NCI-H1417 (cell line): ENCODE measurements at regions not wholly inside any gene's neighbourhood (a gene's known extent, or its start where the extent isn't known, plus 50 kb on each side); places are given as distances from the start of the nearest gene placed in this dataset.
"Not testable (repeated sequence)": the region's sequence is repeated elsewhere in the genome, so short reads cannot be mapped to it uniquely, and the experiment has no call there.

ENCODE experiments used
- DNase-seq, 3 experiments: peaks; one replicate each; lab custom pipeline; 2025; lab: John Stamatoyannopoulos, UW

DNA sequence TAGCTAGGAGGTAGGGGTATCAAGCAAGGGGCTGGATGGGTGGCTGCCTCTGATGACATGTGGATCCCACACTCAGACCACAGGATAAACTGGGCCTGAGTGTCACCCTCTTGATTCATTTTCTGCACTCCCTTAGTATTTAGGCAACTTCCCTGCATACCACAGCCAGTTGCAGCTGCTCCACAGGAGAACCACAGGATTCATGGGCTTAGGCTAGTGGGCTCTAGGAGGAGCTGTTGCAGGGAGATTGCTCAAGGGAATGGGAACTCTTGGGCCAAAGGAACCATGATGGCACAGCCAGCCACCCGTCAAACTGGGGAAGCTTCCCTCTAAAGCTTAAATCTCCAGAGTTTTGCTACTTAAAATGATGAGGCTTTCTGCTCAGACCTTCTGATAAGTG lies 269.7 kb upstream of the ASIC2 start:
- no peak for DNase-seq

DNA sequence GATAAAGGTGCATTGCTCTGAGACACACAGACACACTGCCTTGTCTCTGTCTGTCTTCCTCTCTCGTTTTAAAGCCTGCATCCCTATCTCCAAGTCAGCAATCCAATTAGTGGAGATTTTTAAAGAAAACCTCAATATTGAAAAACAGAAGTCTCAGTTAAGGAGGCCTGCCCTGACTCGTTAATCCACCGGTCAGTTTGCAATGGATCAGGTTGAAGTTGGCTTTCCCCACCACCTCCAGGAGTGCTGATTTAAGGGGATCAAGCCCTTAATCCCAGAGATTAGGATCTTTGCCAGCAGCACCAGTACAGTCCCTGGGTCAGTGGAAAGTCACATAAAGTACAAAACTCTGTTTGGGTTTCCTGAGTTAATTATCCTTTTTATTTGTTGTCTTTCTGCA lies 271.1 kb upstream of the ASIC2 start:
- DNase-seq, result no peak

DNA sequence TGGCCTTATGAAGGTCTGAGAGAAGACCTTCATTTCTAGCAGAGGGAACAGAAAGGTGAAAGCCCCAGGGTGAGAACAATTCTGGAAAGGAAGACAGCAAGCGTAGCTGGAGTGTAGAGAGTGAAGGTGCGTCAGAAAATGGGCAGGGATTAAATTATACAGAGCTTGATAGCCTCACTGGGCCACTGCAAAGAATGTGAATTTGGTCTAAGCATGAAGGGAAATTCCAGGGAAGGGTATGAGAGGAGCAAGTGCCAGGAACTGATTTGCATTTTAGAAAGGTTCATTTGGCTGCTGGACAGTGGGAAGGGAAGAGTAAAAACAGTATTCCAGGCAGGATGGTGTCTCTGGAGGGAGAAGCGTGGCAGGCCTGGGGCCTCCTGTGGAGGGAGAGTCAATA lies 274.1 kb upstream of the ASIC2 start:
- DNase-seq, result no peak

DNA sequence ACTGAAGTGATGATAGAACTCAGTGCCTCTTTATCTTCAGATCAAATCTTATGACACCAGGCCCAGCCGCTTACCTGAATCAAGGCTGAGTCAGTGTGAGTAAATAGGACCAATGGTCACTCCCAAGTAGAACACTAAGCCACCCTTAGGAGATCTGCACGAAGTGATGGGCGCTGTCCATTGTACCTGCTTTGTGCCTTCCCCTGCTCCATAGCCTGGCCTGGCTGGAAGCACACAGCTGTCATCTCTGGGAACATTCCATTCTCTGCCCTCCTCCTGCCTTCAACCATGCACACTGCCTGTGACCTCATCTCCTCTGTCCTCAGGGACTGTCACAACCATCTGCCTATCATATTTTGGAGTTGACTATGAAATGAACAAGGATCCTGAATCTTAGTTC lies 279.5 kb upstream of the ASIC2 start:
- DNase-seq, result no peak

DNA sequence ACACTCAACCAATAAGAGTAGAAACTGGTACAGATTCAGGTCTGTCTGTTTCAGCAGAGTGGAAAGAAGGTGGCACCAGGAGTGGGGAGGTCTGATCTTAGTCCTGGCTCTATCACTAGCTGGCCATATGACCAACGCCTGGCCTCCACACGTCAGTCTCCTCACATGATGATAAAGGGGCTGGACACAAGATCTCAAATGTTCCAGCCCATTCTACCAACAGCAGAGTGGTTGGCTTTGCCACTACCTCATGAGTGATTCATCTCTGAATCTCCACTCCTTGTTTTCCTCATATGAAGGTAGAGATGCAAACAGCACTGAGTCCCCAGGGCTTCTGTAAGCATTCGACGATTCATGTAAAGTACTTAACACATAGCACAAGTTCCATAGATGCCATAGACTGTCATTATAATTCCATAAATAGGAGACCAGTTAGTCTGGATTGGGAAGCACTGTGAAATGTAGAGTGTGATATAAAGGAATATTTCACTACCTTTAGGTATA lies 281.9 kb upstream of the ASIC2 start:
- no peak for DNase-seq

DNA sequence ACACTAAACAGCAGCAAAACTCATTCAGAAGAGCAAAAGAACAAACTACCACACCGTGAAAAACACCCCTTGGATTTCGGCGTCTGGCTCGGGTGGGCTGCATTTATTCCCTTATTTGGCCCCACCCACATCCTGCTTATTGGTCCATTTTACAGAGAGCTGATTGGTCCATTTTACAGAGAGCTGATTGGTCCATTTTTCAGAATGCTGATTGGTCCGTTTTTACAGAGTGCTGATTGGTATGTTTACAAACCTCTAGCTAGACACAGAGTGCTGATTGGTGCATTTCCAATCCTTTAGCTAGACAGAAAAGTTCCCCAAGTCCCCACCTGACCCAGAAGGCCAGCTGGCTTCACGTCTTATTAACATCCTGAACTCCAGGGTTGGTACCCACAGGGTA lies 286.6 kb upstream of the ASIC2 start:
- not testable (repeated sequence) for DNase-seq

DNA sequence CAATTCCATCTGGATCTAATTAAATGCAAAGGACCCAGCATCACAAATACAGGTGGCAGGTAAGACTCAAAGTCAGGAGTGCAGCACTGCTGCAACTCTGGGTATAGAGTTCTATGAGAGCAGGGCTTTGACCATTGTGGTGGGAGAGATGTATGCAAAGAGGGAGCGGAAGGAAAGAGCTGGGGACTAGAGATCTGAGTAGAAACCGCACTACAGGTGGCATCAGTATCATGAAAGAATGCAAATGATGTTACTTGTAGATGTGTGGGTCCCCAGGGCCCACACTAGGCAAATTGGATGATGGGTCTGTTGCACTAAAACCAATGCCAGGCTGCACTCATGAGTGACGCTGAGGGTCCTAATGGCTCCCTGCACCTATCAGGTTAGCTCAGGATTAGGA lies 287.1 kb upstream of the ASIC2 start:
- DNase-seq, result no peak

DNA sequence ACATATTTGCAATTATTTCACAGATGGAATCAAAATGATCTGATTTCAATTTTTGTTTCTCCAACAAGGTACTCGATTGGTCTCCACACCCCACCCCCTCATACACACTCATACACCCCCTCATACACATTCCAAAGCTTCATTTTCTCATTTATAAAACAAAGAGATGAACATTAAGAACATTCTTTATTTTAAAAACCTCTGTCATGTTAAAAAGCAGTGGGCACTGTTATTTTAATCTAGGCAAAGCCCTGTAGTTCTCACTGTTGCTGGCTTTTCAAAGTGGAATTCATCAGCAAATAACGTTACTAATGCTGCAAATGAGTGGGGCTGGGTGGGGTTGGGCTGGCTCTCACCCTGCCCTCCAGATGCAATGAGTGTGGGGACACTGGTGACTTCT lies 289.6 kb upstream of the ASIC2 start:
- DNase-seq, result no peak

DNA sequence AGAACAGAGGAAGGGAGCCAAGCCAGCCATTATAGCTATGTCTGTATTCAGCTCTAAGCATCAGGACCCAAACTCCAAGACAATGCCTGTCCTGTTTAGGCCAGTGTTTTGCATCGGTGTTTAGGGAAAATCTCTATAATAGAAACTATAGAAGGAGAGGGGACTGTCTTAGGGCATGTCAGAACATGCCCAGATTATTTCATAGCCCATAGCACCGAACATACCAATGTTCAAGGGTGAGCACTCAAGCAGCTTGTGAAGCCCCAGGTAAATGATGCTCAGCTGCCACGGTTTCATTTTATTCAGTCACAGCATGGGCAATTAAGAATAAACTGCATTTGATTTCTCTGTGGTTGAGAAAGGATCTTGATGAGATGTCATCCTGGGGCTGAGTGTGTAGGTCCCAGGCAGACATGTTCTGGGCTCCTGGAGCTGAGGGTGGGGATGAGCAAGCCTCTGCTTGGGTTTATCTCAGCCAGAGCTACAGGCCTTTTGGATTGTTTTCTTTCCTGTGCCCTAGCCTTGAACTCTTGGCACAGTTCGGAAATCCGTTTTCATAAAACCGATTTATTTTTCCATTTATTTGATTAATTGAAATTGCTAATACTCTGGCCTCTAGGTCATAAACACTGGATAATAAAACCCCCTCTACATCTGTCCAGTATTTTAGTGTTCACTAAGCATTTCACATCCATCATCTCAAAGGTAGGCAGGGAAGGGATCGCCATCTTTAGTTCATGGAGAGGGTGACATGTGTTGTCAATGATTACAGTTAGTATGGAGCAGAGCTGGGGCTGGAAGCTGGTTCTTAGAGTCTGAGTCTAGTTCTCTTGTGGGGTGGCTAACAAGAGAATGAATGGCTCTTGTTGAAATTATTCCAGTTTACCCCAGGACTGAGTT lies 290.7 kb upstream of the ASIC2 start:
- peak in 1 of 3 experiments; percentile 82 for DNase-seq

DNA sequence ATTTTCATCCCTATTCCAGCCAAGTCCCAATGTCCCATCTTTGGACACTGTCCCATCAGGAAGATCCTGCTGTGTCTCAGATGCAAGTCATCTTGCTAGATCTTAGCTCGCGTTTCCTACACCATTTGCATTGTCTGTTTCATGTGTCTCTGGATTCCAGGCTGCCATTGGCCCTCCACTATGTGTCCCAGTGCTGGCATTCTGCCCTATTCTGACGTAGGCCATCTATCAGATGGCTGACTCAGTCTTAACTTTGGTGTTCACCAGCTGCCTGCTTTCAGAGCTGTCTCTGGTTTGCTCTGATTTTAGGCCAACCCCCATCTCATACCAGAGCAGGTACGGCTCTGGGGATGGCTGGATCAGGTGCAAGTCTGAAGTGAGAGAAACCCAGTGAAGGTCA lies 300.9 kb upstream of the ASIC2 start:
- DNase-seq, result no peak

DNA sequence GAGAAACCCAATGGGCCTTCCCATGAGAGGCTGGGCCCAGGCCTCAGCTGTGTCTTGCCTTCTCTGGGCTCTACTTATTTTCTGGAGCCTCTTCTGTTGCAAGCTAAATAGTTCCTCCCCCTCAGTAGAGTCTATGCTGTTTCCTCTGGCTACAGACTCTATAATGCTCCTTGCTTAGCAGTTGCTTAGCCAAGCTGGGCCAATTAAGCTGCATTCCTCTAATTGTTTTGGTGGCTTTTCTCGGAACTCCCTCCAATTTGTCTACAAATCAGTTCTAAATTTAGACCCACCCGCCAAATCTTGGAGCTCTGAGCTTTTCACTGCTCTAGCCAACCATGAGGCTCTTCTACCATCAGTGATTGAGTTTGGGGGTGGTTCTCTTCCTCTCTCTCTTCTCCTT lies 302.7 kb upstream of the ASIC2 start:
- no peak for DNase-seq

DNA sequence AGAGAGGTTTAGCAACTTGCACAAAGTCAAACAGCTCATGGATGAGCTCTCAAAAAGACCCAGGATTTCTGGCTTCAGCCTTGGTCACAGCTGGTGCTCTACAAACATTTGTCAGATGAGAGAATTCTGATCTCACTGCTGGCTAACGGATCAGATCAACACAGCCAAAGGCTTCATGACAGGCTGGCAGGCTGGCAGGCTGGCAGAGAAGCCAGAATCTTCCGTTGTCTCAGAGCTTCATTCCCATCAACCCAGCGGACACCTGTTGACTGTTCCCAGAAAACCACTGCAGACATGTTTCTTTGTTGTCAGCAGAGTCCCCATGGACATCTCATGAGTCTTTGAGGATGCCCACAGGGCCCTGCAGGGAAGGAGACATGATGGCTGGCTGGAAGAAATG lies 303.8 kb upstream of the ASIC2 start:
- no peak for DNase-seq

DNA sequence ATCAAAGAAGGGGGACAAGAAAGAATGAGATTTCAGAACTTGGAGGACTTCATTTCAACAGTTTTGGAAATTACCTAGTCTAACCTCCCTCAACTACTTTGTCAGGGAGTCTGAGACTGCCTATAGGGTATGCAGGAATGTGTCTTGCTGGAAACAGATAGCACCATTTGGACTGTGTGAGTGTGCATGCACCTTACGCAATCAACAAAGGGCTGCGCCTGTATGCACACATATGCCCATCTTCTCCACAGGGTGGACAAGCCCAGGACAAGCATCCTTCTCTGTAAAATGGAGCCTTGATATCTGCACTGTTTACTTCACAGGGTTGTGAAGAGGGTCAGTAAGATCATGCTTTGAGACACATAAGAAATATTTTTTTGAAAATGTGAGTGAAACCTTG lies 305.7 kb upstream of the ASIC2 start:
- DNase-seq, result no peak

DNA sequence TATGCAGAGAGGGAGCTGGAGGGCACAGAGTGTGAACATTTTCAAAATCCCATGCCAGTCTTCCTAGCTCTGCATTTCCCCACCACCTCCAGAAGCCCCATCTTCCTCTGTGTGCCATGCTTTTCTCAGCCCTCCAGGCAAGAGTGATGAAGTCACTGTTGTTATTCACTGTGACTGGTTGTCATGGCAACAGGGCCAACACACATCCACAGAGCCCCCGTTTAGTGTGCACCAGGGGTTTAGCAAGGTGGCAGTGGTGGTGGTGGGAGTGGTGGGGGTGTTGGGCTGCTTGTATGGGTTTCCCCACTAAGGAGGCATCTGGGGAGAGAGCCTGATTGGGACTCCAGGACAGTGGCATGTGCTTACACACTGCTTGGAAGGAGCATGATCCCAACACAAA lies 309.9 kb upstream of the ASIC2 start:
- DNase-seq, result peak in 1 of 3 experiments; percentile 4

DNA sequence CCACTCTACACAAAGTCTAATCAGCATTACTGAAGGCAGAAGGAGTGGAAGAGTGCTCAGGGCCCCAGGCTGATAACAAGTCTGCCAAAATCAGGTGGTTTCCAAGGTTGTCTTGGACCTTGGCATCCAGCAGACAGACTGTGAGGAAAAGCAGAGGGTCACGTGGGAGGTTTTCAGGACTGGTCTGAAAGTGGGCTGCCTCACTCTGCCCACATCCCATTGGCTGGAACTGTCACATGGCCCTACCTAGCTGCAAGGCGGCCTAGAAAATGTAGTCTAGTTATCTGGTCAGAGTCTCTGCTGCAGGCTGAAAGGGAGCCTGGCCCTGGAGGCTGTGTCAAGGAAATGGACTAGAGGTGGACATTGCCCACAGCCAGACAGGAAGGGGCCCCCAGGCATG lies 310.7 kb upstream of the ASIC2 start:
- DNase-seq, result no peak

DNA sequence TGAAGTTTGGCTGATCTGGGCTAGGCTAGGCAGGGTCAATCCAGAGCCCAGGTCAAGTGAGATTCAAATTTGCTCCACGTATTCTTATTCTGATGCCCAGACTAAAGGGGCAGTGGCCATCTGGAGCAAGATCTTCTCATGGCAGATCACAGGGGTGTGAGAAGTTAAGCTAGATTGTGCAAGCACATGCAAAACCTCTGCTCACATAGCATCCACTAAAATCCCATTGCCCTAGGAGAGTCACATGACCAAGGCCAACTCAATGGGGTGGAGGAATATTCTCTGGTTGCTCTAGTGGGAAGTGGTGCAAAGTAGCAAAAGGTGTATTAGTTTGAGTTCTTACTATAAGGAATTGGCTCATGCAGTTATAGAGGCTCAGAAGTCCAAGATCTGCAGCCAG lies 318.4 kb upstream of the ASIC2 start:
- no peak for DNase-seq

DNA sequence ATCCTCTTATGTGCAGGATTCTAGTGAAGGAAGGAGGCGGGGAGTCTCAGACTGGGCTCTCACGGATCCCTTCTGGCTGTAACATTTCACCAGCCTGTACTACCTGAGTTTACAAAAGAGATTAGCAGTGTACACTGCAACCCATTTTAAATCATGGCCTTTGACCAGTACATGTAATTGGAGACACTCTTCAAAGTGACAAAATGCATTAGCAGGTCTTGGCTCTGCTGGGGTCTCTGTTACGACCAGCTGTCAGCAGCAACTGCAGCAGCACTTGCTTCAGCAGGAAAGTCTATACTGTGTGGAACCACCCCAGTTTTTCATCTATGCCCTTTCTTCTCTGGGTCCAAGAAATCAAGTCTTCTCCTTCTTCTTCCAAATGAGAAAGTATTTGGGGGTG lies 322.8 kb upstream of the ASIC2 start:
- DNase-seq, result peak in 1 of 3 experiments; percentile 7

DNA sequence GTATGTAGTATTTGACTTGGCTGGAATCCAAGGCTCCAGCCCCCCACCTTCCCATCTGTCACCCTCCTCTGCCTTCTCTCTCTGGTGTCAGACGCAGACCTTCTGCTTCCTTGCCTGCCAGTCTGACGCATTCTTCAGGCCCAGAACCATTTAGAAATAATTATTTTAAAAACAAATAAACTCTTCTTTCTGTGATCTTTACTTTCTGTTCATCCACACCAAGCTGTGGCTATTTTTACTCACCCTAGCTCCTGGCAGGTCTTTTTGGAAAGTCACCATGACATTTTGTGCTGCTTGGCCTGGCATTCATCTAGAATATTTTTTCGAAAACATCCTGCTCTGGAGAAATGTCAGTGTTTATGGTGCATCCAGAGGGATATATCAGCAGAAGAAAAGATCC lies 330.7 kb upstream of the ASIC2 start:
- DNase-seq, result no peak

DNA sequence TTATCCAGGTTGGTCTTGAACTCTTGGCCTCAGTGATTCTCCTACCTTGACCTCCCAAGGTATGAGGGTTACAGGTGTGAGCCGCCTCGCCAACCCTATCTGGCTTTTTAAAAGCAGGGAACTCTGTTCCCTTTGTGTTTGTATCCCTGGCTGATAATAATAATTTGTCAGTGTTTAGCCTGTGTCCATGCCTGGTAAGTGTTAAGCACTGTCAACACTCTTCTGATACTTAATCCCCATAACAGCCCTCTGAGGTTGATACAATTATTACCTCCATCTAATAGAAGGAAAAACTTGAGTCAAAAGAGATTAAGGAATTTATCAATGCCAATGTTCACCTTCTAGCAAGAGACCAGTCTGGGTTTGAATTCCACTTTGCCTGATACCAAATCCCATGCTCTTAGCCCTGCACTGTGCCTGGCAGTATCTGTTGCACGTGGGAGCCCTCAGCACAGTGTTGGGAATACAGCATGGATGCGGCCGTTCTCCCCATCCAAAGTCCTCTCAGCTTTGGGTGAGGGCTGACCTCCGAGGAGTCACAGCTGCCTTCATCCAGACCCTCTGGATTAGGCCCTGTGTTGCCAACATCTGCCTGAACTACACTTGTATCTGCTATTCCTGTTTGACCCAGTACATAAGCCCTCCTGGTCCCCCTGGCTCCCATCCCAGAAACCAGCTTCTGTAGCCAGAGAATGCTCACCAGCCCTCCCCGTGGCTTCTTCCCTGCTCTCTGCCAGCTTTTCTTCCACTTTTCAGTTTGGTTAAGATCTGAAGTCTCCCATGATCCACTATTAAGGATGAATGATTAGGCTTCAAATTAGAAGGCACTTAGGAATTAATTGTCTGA lies 335.6 kb upstream of the ASIC2 start:
- no peak for DNase-seq

DNA sequence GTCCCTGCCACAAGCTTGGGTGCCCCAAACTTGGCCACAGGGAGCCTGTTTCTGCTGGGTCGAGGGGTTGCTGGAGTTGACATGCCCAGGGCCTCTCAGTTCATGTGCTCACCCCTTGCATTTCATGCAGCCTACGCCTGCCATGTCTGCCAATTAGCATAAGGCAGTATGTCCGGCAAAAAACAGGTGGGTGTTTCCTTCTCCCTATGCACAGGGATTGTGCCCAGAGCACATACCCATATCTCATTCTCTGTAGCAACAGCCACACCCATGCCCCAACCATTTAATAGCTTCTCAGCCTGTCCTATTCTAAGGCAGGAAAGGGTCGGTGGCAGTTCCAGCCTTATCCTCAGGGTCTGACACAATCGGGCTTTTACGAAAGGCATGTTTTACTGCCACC lies 340.4 kb upstream of the ASIC2 start:
- DNase-seq, result no peak

DNA sequence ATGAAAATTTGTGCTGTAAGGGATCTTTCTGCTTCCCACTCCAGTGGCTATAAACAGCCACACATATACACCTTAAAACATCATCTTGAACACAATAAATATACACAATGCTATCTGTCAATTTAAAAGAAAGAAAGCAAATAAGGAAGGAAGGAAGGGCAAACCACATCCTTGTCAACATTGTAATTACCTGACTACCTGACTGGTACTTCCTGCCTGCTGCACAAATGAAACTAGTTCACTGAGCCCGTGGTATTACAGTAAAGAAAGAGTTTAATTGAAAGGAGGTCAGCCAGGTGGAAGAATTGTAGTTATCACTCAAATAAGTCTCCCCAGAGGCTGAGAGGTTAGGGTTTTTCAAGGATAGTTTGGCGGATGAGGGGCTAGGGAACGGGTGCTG lies 344.4 kb upstream of the ASIC2 start:
- no peak for DNase-seq

DNA sequence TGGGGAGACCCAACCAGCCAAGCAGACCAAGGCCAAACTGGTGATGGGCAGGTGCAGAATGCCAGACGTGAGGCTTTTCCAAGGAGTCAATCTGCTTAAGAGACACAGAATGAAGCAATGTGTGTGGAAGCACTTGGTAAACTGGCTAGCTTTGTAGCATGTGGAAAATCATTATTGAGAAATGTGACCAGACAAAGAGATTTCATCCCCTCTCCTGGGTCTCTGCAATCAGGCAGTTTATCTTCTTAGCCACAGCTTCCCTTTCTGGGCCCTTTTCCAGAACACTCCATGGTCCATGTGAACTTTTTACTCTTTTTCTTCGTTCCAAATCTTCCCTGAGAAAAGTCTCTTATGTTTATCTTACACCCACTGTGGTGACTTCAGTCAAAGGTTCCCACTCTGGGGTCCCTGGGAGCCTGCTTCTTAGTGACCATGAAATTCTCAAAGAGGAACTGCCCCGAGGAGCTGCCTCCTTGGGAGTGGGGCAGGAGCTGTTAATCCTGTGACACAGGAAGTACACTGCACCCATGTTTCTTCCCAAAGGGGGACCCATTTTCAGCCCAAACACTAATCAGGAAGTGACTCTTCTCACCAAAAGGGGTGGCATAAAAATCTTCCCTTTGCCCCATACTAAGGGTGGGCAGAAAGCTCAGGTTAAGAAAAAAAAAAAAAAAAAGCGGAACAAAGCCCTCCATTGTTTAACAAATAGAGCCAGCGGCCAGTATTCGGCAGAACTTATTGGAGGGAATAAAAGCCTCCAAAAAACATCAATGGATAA lies 346.2 kb upstream of the ASIC2 start:
- DNase-seq, result no peak
